OCI-LY3 (cell line): ENCODE measurements at regions not wholly inside any gene's neighbourhood (a gene's known extent, or its start where the extent isn't known, plus 50 kb on each side); places are given as distances from the start of the nearest gene placed in this dataset.

Experiments
- H2AFZ ChIP-seq: fragments of 200-600, 300-600 bp; shearing (Covaris generic); 2 replicates; pipeline ENCODE4 v1.6.0; 2014; ENCODE audit warnings: antibody characterized with exemption, low read depth, low read length
- H3K27ac ChIP-seq: fragments of 200-600, 300-600 bp; sonication (generic); 2 replicates; pipeline ENCODE4 v1.5.1; 2014; ENCODE audit warnings: mild to moderate bottlenecking, low read length, moderate library complexity, mixed read lengths
- H3K27me3 ChIP-seq: fragments of 200-600, 300-600 bp; sonication (generic); 2 replicates; pipeline ENCODE4 v1.6.1; 2014; ENCODE audit warnings: low read depth, low read length, mixed read lengths
- H3K36me3 ChIP-seq: fragments of 200-600, 300-600 bp; sonication (generic); replicated peaks from 2 replicates; pipeline ENCODE3; 2014; ENCODE audit warnings: low read depth, low read length, mixed read lengths
- H3K4me1 ChIP-seq: fragments of 300-600, 200-600 bp; sonication (generic); 2 replicates; pipeline ENCODE4 v1.6.1; 2014; ENCODE audit warnings: low read length, mixed read lengths
- H3K4me2 ChIP-seq: fragments of 200-600, 300-600 bp; sonication (generic); 2 replicates; pipeline ENCODE4 v1.6.1; 2014; ENCODE audit warnings: low read length, mixed read lengths
- H3K4me3 ChIP-seq: fragments of 300-600, 200-600 bp; sonication (generic); 2 replicates; pipeline ENCODE4 v1.5.1; 2014; ENCODE audit warnings: antibody characterized with exemption, mild to moderate bottlenecking, low read length, moderate library complexity
- H3K79me2 ChIP-seq: fragments of 300-600, 200-600 bp; shearing (Covaris generic); 2 replicates; pipeline ENCODE4 v1.6.1; 2014; ENCODE audit warnings: mild to moderate bottlenecking, low read length, mixed read lengths
- H3K9ac ChIP-seq: fragments of 300-600, 200-600 bp; shearing (Covaris generic); 2 replicates; pipeline ENCODE4 v1.6.0; 2014; ENCODE audit warnings: mild to moderate bottlenecking, low read length, moderate library complexity
- H3K9me3 ChIP-seq: fragments of 200-600, 300-600 bp; shearing (Covaris generic); 2 replicates; pipeline ENCODE4 v1.6.1; 2014; ENCODE audit warnings: low read length, mixed read lengths; ENCODE audit not compliant: insufficient read depth
- H4K20me1 ChIP-seq: fragments of 200-600, 300-600 bp; sonication (generic); 2 replicates; pipeline ENCODE4 v1.6.1; 2016; ENCODE audit warnings: low read length, mixed read lengths; ENCODE audit not compliant: insufficient read depth
- CTCF ChIP-seq: fragments of 200-600, 300-600 bp; sonication (generic); IDR thresholded peaks from 2 replicates; pipeline ENCODE4 v1.5.1; 2014; ENCODE audit warnings: antibody characterized with exemption, low read length, low read depth
- EZH2phosphoT487 ChIP-seq: fragments of 200-600 bp; shearing (Covaris generic); IDR thresholded peaks from 2 replicates; pipeline ENCODE4 v1.6.1; 2018; ENCODE audit warnings: antibody characterized with exemption, mixed run types, low read depth

- H4K20me1 ChIP-seq: no peaks in the 10 kb centered on the region
Observed at GRCh38 chr14:98731286-98731685, 540.7 kb downstream of the BCL11B start.

DNA sequence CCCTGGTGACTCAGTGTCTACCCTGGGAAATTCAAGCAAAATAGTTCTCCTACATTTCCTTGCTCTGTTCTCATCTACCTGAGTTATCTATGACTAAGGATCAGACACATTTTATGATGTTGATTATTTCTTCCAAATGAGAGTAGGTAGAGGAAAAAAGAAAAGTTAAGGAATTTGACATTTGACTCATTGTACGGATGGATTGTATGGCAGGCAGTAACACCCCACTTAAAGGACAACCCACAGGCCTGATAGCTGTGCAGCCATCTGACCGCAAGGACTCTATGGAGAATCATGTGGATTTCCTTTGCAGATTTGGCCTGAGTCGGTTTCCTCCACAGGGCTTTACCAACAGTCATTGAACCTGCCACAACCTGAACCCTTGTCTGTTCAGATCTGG, 540.3 kb downstream of the BCL11B start:
- Histone ChIP-seq H3K9me3 (no peaks in the 10 kb centered on the region), H3K27ac (no peak overlapping the region), H3K79me2 (no peaks in the 10 kb centered on the region), H2AFZ (no peak overlapping the region), H3K4me2 (no peak overlapping the region), H3K4me3 (no peak overlapping the region), H4K20me1 (no peaks in the 10 kb centered on the region), H3K9ac (no peak overlapping the region), H3K27me3 (no peaks in the 10 kb centered on the region), H3K4me1 (no peaks in the 10 kb centered on the region), H3K36me3 (peaks cover 11% of the 10 kb centered on the region)
- no peak for TF ChIP-seq EZH2phosphoT487

More at GRCh38 chr14:98731286-98731685, 540.7 kb downstream of the BCL11B start:
- Histone ChIP-seq H3K4me2 (no peak overlapping the region), H3K36me3 (peaks cover 11% of the 10 kb centered on the region), H3K27me3 (no peaks in the 10 kb centered on the region), H2AFZ (no peak overlapping the region), H3K27ac (no peak overlapping the region), H3K9ac (no peak overlapping the region), H3K4me1 (peaks cover 2% of the 10 kb centered on the region), H3K9me3 (no peaks in the 10 kb centered on the region), H3K79me2 (no peaks in the 10 kb centered on the region), H3K4me3 (no peak overlapping the region)
- TF ChIP-seq CTCF (no peak), EZH2phosphoT487 (no peak)

DNA sequence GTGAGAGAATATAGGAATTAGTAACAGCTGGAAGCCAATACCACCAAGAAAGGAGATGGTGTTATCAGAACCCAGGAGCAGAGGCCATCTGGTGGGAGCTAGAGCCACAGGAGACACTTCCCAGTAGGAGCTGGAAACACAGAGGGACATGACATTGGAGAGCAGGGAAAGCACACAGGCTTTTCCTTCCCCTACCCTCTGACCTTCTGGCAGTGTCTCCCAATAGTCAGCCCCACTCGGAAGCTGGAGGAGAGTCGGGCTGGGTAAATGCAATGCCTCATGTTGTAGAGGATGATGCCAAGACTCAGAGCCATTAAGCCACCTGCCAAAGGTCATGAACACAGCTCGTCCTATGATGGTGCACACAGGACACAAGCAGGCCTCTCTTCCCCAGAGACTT, 538.5 kb downstream of the BCL11B start:
- Histone ChIP-seq H3K4me2 (no peak overlapping the region), H3K27ac (no peak overlapping the region), H2AFZ (no peak overlapping the region), H3K4me1 (no peaks in the 10 kb centered on the region), H3K79me2 (no peaks in the 10 kb centered on the region), H4K20me1 (no peaks in the 10 kb centered on the region), H3K27me3 (no peaks in the 10 kb centered on the region), H3K9me3 (0 out of 2 replicates have a peak, but pooled peaks cover 3% of the 10 kb centered on the region), H3K9ac (no peak overlapping the region), H3K36me3 (peaks cover 6% of the 10 kb centered on the region), H3K4me3 (no peak overlapping the region)
- TF ChIP-seq EZH2phosphoT487 (no peak), CTCF (no peak)

GRCh38 chr14:98736701-98737338, 535.2 kb downstream of the BCL11B start:
- Histone ChIP-seq H3K9ac (no peak overlapping the region), H3K4me2 (no peak overlapping the region), H3K4me1 (no peaks in the 10 kb centered on the region), H3K36me3 (peaks cover 6% of the 10 kb centered on the region), H4K20me1 (no peaks in the 10 kb centered on the region), H3K9me3 (0 out of 2 replicates have a peak, but pooled peaks cover 3% of the 10 kb centered on the region), H3K4me3 (no peak overlapping the region), H2AFZ (no peak overlapping the region), H3K79me2 (no peaks in the 10 kb centered on the region), H3K27ac (no peak overlapping the region), H3K27me3 (no peaks in the 10 kb centered on the region)
- TF ChIP-seq EZH2phosphoT487 (no peak), CTCF (no peak)
